NB4 (cell line): ENCODE measurements at regions not wholly inside any gene's neighbourhood (a gene's known extent, or its start where the extent isn't known, plus 50 kb on each side); places are given as distances from the start of the nearest gene placed in this dataset.

Experiments
- DNase-seq: peaks from one replicate; pipeline ENCODE4 v3.0.0; 2010; ENCODE audit warnings: low read depth
- H3K4me3 ChIP-seq: one replicate; pipeline ENCODE4 v1.5.1; 2011; ENCODE audit warnings: mild to moderate bottlenecking, low read depth, low read length, moderate library complexity
- CTCF ChIP-seq: IDR thresholded peaks from one replicate; pipeline ENCODE4 v1.5.1; 2012; ENCODE audit warnings: low read depth, low read length
- MAX ChIP-seq: IDR thresholded peaks from 2 replicates; pipeline ENCODE4 v1.6.1; 2011; ENCODE audit warnings: low read depth, low read length
- MYC ChIP-seq: IDR thresholded peaks from 2 replicates; pipeline ENCODE4 v1.6.1; 2011; ENCODE audit warnings: low read depth, low read length
- POLR2A ChIP-seq: IDR thresholded peaks from 2 replicates; pipeline ENCODE4 v1.6.1; 2011; ENCODE audit warnings: mild to moderate bottlenecking; ENCODE audit not compliant: insufficient read length; ENCODE audit errors: extremely low read depth

GRCh38 chr2:52390651-52391050 lies 1358.7 kb upstream of the NRXN1 start:
- no peak overlapping the region for H3K4me3 ChIP-seq
- TF ChIP-seq CTCF: no peak
- no peak for TF ChIP-seq MAX
- no peak for TF ChIP-seq MYC
- TF ChIP-seq POLR2A: no peak
- DNase-seq: no peak

GRCh38 chr2:52387937-52388590 lies 1356.1 kb upstream of the NRXN1 start:
- no peak overlapping the region for H3K4me3 ChIP-seq
- DNase-seq: no peak
- no peak for TF ChIP-seq POLR2A
- TF ChIP-seq CTCF: no peak
- TF ChIP-seq MYC: no peak
- TF ChIP-seq MAX: no peak

GRCh38 chr2:52386433-52387030 lies 1354.6 kb upstream of the NRXN1 start:
- H3K4me3 ChIP-seq: no peak overlapping the region
- no peak for DNase-seq
- TF ChIP-seq CTCF (no peak), POLR2A (no peak), MAX (no peak), MYC (no peak)

GRCh38 chr2:52383541-52383940 lies 1351.6 kb upstream of the NRXN1 start:
- DNase-seq: no peak
- no peak for TF ChIP-seq POLR2A
- no peak for TF ChIP-seq MAX
- no peak for TF ChIP-seq MYC
- no peak for TF ChIP-seq CTCF
- H3K4me3 ChIP-seq: no peak overlapping the region

GRCh38 chr2:52369178-52369577 lies 1337.2 kb upstream of the NRXN1 start:
- no peak overlapping the region for H3K4me3 ChIP-seq
- DNase-seq: no peak
- TF ChIP-seq CTCF (no peak), MYC (no peak), MAX (no peak), POLR2A (no peak)

GRCh38 chr2:52368141-52368540 lies 1336.2 kb upstream of the NRXN1 start:
- TF ChIP-seq POLR2A (no peak), CTCF (no peak), MAX (no peak), MYC (no peak)
- H3K4me3 ChIP-seq: no peak overlapping the region
- DNase-seq: no peak
